ENCODE measurements at regions not wholly inside any gene's neighbourhood (a gene's known extent, or its start where the extent isn't known, plus 50 kb on each side); places are given as distances from the start of the nearest gene placed in this dataset.

DNA sequence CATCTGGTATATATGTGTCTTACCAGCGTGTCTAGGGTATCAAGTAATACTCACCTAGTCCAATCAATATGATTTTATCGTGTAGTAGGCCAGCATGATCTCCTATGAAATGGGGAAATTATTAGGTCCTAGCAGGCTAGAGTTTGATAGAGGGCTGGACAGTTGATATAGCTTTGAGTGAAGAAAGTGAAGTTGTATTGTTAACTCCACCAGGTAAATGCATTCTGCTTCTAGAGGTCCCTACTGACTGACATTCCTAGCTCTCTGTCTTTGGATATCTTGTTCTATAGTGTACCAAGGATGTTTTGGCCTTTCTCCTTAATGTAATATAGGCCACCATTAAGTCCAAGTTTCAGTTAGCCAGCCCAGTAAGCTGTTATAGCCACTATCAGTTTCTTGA is 97.4 kb downstream of the EBNA1BP2 start:
- no peak overlapping the region for H3K4me3 ChIP-seq (ENCODE audit: low read length in 2 of 2)

DNA sequence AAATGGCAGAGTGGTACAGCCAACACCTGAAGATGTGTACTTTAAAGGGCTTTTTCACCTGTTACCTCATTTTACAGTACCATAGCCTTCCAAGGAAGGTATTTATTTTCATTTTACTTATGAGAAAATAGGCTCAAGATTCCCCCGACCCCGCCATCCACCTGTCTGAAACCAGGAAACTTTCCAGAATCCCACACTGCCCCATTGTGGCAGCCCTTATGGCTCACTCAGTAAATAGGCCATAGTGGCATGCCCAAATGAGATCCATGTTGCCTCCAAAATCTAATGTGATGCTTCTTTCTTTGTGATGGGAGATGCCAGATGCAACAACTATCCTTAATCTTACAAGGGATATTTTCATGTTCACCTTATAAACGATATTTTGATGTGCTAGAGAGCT is 97.8 kb downstream of the EBNA1BP2 start:
- Histone ChIP-seq H3K9me3 (ENCODE audit: control insufficient read depth in 2 of 2, low read length in 2 of 2) (no peaks in the 10 kb centered on the region), H3K36me3 (ENCODE audit: control insufficient read depth in 2 of 2, insufficient read depth in 2 of 2, low read length in 2 of 2) (no peaks in the 10 kb centered on the region), H3K4me3 (ENCODE audit: low read length in 2 of 2) (no peak overlapping the region), H3K4me1 (ENCODE audit: control insufficient read depth, insufficient read depth, low read length) (no peaks in the 10 kb centered on the region), H3K27me3 (ENCODE audit: control insufficient read depth in 1 of 2, insufficient read depth in 2 of 2, low read length in 2 of 2) (no peaks in the 10 kb centered on the region), H3K9ac (ENCODE audit: low read length in 2 of 2) (no peak overlapping the region), H3K27ac (ENCODE audit: low read length) (no peak overlapping the region)

More for the DNA sequence above, 97.4 kb downstream of the EBNA1BP2 start:
- H3K9ac ChIP-seq (ENCODE audit: low read length in 2 of 2), result no peak overlapping the region
- no peaks in the 10 kb centered on the region for H3K4me1 ChIP-seq (ENCODE audit: control insufficient read depth, insufficient read depth, low read length)
- H3K36me3 ChIP-seq (ENCODE audit: control insufficient read depth in 2 of 2, insufficient read depth in 2 of 2, low read length in 2 of 2), result no peaks in the 10 kb centered on the region
- H3K9me3 ChIP-seq (ENCODE audit: control insufficient read depth in 2 of 2, low read length in 2 of 2), result no peaks in the 10 kb centered on the region
- no peak overlapping the region for H3K27ac ChIP-seq (ENCODE audit: low read length)
- no peaks in the 10 kb centered on the region for H3K27me3 ChIP-seq (ENCODE audit: control insufficient read depth in 1 of 2, insufficient read depth in 2 of 2, low read length in 2 of 2)

- Histone ChIP-seq H3K4me1 (ENCODE audit: control insufficient read depth, insufficient read depth, low read length) (peaks cover 5% of the 10 kb centered on the region), H3K9me3 (ENCODE audit: control insufficient read depth in 2 of 2, low read length in 2 of 2) (no peaks in the 10 kb centered on the region), H3K4me3 (ENCODE audit: low read length in 2 of 2) (no peak overlapping the region), H3K9ac (ENCODE audit: low read length in 2 of 2) (no peak overlapping the region), H3K27me3 (ENCODE audit: control insufficient read depth in 1 of 2, insufficient read depth in 2 of 2, low read length in 2 of 2) (no peaks in the 10 kb centered on the region), H3K27ac (ENCODE audit: low read length) (no peak overlapping the region), H3K36me3 (ENCODE audit: control insufficient read depth in 2 of 2, insufficient read depth in 2 of 2, low read length in 2 of 2) (no peaks in the 10 kb centered on the region)
Measured at GRCh38 chr1:43073490-43074230, 98.4 kb downstream of the EBNA1BP2 start.

GRCh38 chr1:43072314-43072713 is 99.8 kb downstream of the EBNA1BP2 start:
- Histone ChIP-seq H3K9me3 (ENCODE audit: control insufficient read depth in 2 of 2, low read length in 2 of 2) (no peaks in the 10 kb centered on the region), H3K27ac (ENCODE audit: low read length) (no peak overlapping the region), H3K4me3 (ENCODE audit: low read length in 2 of 2) (no peak overlapping the region), H3K9ac (ENCODE audit: low read length in 2 of 2) (no peak overlapping the region), H3K4me1 (ENCODE audit: control insufficient read depth, insufficient read depth, low read length) (peaks cover 12% of the 10 kb centered on the region), H3K27me3 (ENCODE audit: control insufficient read depth in 1 of 2, insufficient read depth in 2 of 2, low read length in 2 of 2) (peaks cover 0 to 3% of the 10 kb centered on the region in 2 donors), H3K36me3 (ENCODE audit: control insufficient read depth in 2 of 2, insufficient read depth in 2 of 2, low read length in 2 of 2) (no peaks in the 10 kb centered on the region)

GRCh38 chr1:43071241-43071640 is 100.8 kb downstream of the EBNA1BP2 start:
- H3K9me3 ChIP-seq (ENCODE audit: control insufficient read depth in 2 of 2, low read length in 2 of 2), result no peaks in the 10 kb centered on the region
- H3K27ac ChIP-seq (ENCODE audit: low read length), result no peak overlapping the region
- H3K4me1 ChIP-seq (ENCODE audit: control insufficient read depth, insufficient read depth, low read length), result peaks cover 12% of the 10 kb centered on the region
- H3K9ac ChIP-seq (ENCODE audit: low read length in 2 of 2), result no peak overlapping the region
- H3K36me3 ChIP-seq (ENCODE audit: control insufficient read depth in 2 of 2, insufficient read depth in 2 of 2, low read length in 2 of 2), result no peaks in the 10 kb centered on the region
- peaks cover 0 to 6% of the 10 kb centered on the region in 2 donors for H3K27me3 ChIP-seq (ENCODE audit: control insufficient read depth in 1 of 2, insufficient read depth in 2 of 2, low read length in 2 of 2)
- no peak overlapping the region for H3K4me3 ChIP-seq (ENCODE audit: low read length in 2 of 2)

- Histone ChIP-seq H3K9me3 (ENCODE audit: control insufficient read depth in 2 of 2, low read length in 2 of 2) (no peaks in the 10 kb centered on the region), H3K4me3 (ENCODE audit: low read length in 2 of 2) (no peak overlapping the region), H3K27me3 (ENCODE audit: control insufficient read depth in 1 of 2, insufficient read depth in 2 of 2, low read length in 2 of 2) (peaks cover 0 to 6% of the 10 kb centered on the region in 2 donors), H3K36me3 (ENCODE audit: control insufficient read depth in 2 of 2, insufficient read depth in 2 of 2, low read length in 2 of 2) (no peaks in the 10 kb centered on the region), H3K4me1 (ENCODE audit: control insufficient read depth, insufficient read depth, low read length) (peaks cover 12% of the 10 kb centered on the region), H3K9ac (ENCODE audit: low read length in 2 of 2) (no peak overlapping the region), H3K27ac (ENCODE audit: low read length) (no peak overlapping the region)
Measured at GRCh38 chr1:43069461-43070050, 102.5 kb downstream of the EBNA1BP2 start.

DNA sequence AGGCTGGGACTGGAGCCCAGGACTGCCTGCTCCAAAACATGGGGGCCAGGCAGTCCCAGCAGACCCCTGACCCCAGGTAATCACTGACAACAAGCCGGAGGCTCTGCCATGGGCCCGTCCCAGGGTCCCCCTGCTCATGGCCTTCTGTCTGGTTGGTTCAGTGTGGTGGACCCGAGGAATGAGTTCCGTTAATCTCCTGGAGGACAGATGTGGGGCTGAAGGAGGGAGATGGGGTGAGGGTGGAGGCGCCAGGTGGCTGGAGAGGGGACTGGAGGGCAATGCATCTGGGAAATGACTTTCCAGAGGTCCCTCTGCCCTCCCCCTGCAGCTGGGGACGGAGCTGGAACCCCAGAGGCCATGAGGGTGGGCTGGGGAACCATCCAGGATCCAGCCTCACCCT is 103.2 kb downstream of the EBNA1BP2 start:
- H3K36me3 ChIP-seq (ENCODE audit: control insufficient read depth in 2 of 2, insufficient read depth in 2 of 2, low read length in 2 of 2), result no peaks in the 10 kb centered on the region
- no peaks in the 10 kb centered on the region for H3K9me3 ChIP-seq (ENCODE audit: control insufficient read depth in 2 of 2, low read length in 2 of 2)
- H3K27me3 ChIP-seq (ENCODE audit: control insufficient read depth in 1 of 2, insufficient read depth in 2 of 2, low read length in 2 of 2), result peaks cover 0 to 6% of the 10 kb centered on the region in 2 donors
- no peak overlapping the region for H3K27ac ChIP-seq (ENCODE audit: low read length)
- peak overlapping the region in 1 of 2 donors; percentile 66 for H3K4me3 ChIP-seq (ENCODE audit: low read length in 2 of 2)
- no peak overlapping the region for H3K9ac ChIP-seq (ENCODE audit: low read length in 2 of 2)
- H3K4me1 ChIP-seq (ENCODE audit: control insufficient read depth, insufficient read depth, low read length), result peaks cover 12% of the 10 kb centered on the region

DNA sequence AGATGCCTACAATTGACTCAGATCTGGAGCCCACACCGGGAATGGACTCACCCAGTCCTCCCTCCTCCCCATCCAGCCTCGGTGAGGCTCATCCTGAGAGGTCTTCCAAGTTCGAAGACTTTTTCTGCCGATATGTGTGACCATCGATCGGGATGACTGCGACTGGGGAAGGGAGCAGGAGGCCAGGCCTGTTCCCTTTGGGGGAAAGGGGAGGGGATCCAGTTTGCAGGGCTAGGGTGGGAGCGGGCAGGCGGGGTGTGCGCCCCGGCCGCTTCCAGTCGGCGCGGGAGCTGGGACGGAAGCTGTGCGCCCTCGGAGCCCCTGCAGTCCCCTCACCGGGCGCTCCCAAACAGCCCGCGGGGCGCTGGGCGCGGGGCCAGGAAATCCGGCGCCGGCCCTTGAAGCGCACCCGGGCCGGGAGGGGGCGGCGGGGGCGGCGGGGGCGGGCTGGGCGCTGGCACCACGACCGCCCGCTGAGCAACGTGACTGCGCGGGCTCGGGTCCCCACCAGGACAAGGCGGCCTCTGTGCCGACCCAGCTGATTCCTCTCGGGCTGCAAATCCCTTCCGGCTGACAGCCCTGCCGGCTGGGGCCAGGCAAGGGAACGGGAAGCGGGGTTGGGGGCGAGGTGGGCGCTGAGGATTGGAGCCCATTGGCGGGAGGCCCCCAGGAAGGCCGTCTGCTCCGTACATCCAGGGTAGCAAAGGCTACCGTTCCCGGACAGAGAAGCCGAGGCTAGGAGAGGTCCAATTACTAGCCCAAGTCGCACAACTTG is 103.9 kb downstream of the EBNA1BP2 start:
- Histone ChIP-seq H3K27me3 (ENCODE audit: control insufficient read depth in 1 of 2, insufficient read depth in 2 of 2, low read length in 2 of 2) (peaks cover 0 to 6% of the 10 kb centered on the region in 2 donors), H3K4me3 (ENCODE audit: low read length in 2 of 2) (peak overlapping the region; percentile 47 to 66), H3K36me3 (ENCODE audit: control insufficient read depth in 2 of 2, insufficient read depth in 2 of 2, low read length in 2 of 2) (no peaks in the 10 kb centered on the region), H3K9ac (ENCODE audit: low read length in 2 of 2) (peak overlapping the region; percentile 51 to 54), H3K9me3 (ENCODE audit: control insufficient read depth in 2 of 2, low read length in 2 of 2) (no peaks in the 10 kb centered on the region), H3K27ac (ENCODE audit: low read length) (no peak overlapping the region), H3K4me1 (ENCODE audit: control insufficient read depth, insufficient read depth, low read length) (peaks cover 12% of the 10 kb centered on the region)

DNA sequence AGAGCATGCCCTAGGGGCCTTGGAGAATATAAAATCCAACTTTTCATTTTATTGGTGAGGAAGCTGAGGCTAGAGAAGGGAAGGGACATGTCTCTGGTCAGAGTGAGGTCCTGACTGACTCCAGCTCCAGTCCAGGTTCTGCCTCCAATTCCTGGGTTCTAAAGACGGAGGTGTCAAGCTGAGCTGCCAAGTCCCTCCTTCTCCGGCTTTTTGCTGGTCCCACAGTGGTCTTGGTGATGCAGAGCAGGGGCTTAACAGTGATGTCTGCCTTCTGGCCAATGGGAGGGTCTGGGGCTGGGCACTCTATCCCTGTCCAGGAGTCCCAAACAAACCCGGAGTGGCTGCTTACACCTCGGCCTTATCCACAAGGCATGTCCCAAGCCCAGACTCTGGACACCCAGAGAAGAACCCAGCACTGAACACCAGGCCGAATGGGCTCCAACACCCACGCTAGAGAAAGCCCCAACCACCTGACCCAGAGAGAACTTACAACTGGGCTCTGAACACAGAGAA is 104.8 kb downstream of the EBNA1BP2 start:
- no peak overlapping the region for H3K27ac ChIP-seq (ENCODE audit: low read length)
- H3K36me3 ChIP-seq (ENCODE audit: control insufficient read depth in 2 of 2, insufficient read depth in 2 of 2, low read length in 2 of 2), result no peaks in the 10 kb centered on the region
- peak overlapping the region in 1 of 2 donors; percentile 66 for H3K4me3 ChIP-seq (ENCODE audit: low read length in 2 of 2)
- H3K4me1 ChIP-seq (ENCODE audit: control insufficient read depth, insufficient read depth, low read length), result peaks cover 12% of the 10 kb centered on the region
- no peak overlapping the region for H3K9ac ChIP-seq (ENCODE audit: low read length in 2 of 2)
- peaks cover 0 to 6% of the 10 kb centered on the region in 2 donors for H3K27me3 ChIP-seq (ENCODE audit: control insufficient read depth in 1 of 2, insufficient read depth in 2 of 2, low read length in 2 of 2)
- H3K9me3 ChIP-seq (ENCODE audit: control insufficient read depth in 2 of 2, low read length in 2 of 2), result no peaks in the 10 kb centered on the region

- H3K9me3 ChIP-seq (ENCODE audit: control insufficient read depth in 2 of 2, low read length in 2 of 2), result no peaks in the 10 kb centered on the region
- peaks cover 12% of the 10 kb centered on the region for H3K4me1 ChIP-seq (ENCODE audit: control insufficient read depth, insufficient read depth, low read length)
- no peak overlapping the region for H3K27ac ChIP-seq (ENCODE audit: low read length)
- H3K9ac ChIP-seq (ENCODE audit: low read length in 2 of 2), result no peak overlapping the region
- H3K4me3 ChIP-seq (ENCODE audit: low read length in 2 of 2), result no peak overlapping the region
- peaks cover 0 to 6% of the 10 kb centered on the region in 2 donors for H3K27me3 ChIP-seq (ENCODE audit: control insufficient read depth in 1 of 2, insufficient read depth in 2 of 2, low read length in 2 of 2)
- H3K36me3 ChIP-seq (ENCODE audit: control insufficient read depth in 2 of 2, insufficient read depth in 2 of 2, low read length in 2 of 2), result no peaks in the 10 kb centered on the region
Measured at GRCh38 chr1:43066578-43066977, 105.5 kb downstream of the EBNA1BP2 start.
